CD14-positive monocyte (primary cell): ENCODE measurements at regions not wholly inside any gene's neighbourhood (a gene's known extent, or its start where the extent isn't known, plus 50 kb on each side); places are given as distances from the start of the nearest gene placed in this dataset.
A peak's percentile ranks its signal among the peaks of the same experiment; 100 is the strongest.

Source experiments
- DNase-seq, 3 donors: peaks; one replicate each; pipeline ENCODE4 v3.0.0-alpha.2; 2011 to 2022
- H2AFZ ChIP-seq: 2 replicates; pipeline ENCODE4 v1.6.0; 2012; ENCODE audit warnings: mild to moderate bottlenecking, low read depth, low read length, inconsistent platforms; ENCODE audit not compliant: insufficient read depth, poor library complexity, severe bottlenecking
- H3K27ac ChIP-seq, 2 donors: 1 replicate in 1 of 2; 2 replicates in 1 of 2; pipeline ENCODE4 v1.5.1; 2012 to 2013; ENCODE audit warnings: low read length in 2 of 2, control low read depth in 1 of 2, inconsistent platforms in 1 of 2, low read depth in 1 of 2, mild to moderate bottlenecking in 1 of 2
- H3K27me3 ChIP-seq, 2 donors: one replicate each; pipeline versions ENCODE4 v1.6.0 to v1.6.1; 2011 to 2013; ENCODE audit warnings: low read length in 2 of 2; ENCODE audit not compliant: control insufficient read depth in 2 of 2, insufficient read depth in 2 of 2
- H3K36me3 ChIP-seq, 2 donors: replicated peaks in 1 of 2; 1 replicate in 1 of 2; 2 replicates in 1 of 2; pipeline versions ENCODE4 v1.5.1 to v1.6.1; 2012 to 2013; ENCODE audit warnings: low read length in 2 of 2, control low read depth in 1 of 2, inconsistent platforms in 1 of 2, mild to moderate bottlenecking in 1 of 2; ENCODE audit not compliant: insufficient read depth in 2 of 2, control insufficient read depth in 1 of 2
- H3K4me1 ChIP-seq, 2 donors: 1 replicate in 1 of 2; 2 replicates in 1 of 2; pipeline versions ENCODE4 v1.5.1 to v1.6.1; 2012 to 2013; ENCODE audit warnings: low read length in 2 of 2, control low read depth in 1 of 2, inconsistent platforms in 1 of 2, mild to moderate bottlenecking in 1 of 2, moderate library complexity in 1 of 2; ENCODE audit not compliant: insufficient read depth in 2 of 2, control insufficient read depth in 1 of 2
- H3K4me2 ChIP-seq: replicated peaks from 2 replicates; pipeline ENCODE3; 2012; ENCODE audit warnings: low read length, moderate library complexity, mild to moderate bottlenecking; ENCODE audit not compliant: poor library complexity, severe bottlenecking; ENCODE audit errors: extremely low read depth
- H3K4me3 ChIP-seq, 3 experiments: fragments of 200-600 bp in 1 of 3; sonication (generic) in 1 of 3; replicated peaks in 1 of 3; 1 replicate in 2 of 3; 2 replicates in 1 of 3; pipeline ENCODE4 v1.5.1; 2011 to 2013; ENCODE audit warnings: low read length in 3 of 3, mild to moderate bottlenecking in 3 of 3, control low read depth in 2 of 3, low read depth in 2 of 3, inconsistent platforms in 1 of 3, moderate library complexity in 1 of 3
- H3K79me2 ChIP-seq: 2 replicates; pipeline ENCODE4 v1.6.0; 2012; ENCODE audit warnings: mild to moderate bottlenecking, control low read depth, inconsistent platforms, low read length, moderate library complexity; ENCODE audit not compliant: insufficient read depth
- H3K9ac ChIP-seq: 2 replicates; pipeline ENCODE4 v1.6.0; 2017; ENCODE audit warnings: low read length, mild to moderate bottlenecking; ENCODE audit not compliant: insufficient read depth, poor library complexity, severe bottlenecking
- H3K9me3 ChIP-seq, 2 donors: replicated peaks in 1 of 2; 1 replicate in 1 of 2; 2 replicates in 1 of 2; pipeline versions ENCODE4 v1.5.1 to v1.6.1; 2012 to 2013; ENCODE audit warnings: low read length in 2 of 2, control low read depth in 1 of 2; ENCODE audit not compliant: control insufficient read depth in 1 of 2, insufficient read depth in 1 of 2
- H4K20me1 ChIP-seq: 2 replicates; pipeline ENCODE4 v1.6.0; 2012; ENCODE audit warnings: mild to moderate bottlenecking, low read length, control low read depth, moderate library complexity; ENCODE audit not compliant: insufficient read depth
- H3K27ac Mint-ChIP-seq, 7 donors: one replicate each; pipeline ENCODE4 v1.8.0; 2020; ENCODE audit warnings: mild to moderate bottlenecking in 7 of 7, mixed read lengths in 7 of 7, moderate library complexity in 6 of 7, inconsistent platforms in 2 of 7
- H3K27me3 Mint-ChIP-seq, 3 donors: one replicate each; pipeline ENCODE4 v1.8.0; 2021 to 2022; ENCODE audit warnings: low read depth in 3 of 3, mild to moderate bottlenecking in 3 of 3, mixed read lengths in 3 of 3, moderate library complexity in 3 of 3, inconsistent platforms in 1 of 3
- H3K36me3 Mint-ChIP-seq, 2 donors: one replicate each; pipeline ENCODE4 v1.8.0; 2020; ENCODE audit warnings: mixed read lengths in 2 of 2, inconsistent platforms in 1 of 2, mild to moderate bottlenecking in 1 of 2
- H3K4me1 Mint-ChIP-seq: one replicate; pipeline ENCODE4 v1.8.0; 2020; ENCODE audit warnings: mild to moderate bottlenecking, mixed read lengths
- H3K4me3 Mint-ChIP-seq, 2 donors: one replicate each; pipeline ENCODE4 v1.8.0; 2020; ENCODE audit warnings: mild to moderate bottlenecking in 2 of 2, mixed read lengths in 2 of 2, moderate library complexity in 1 of 2
- H3K9me3 Mint-ChIP-seq, 7 donors: one replicate each; pipeline ENCODE4 v1.8.0; 2020 to 2022; ENCODE audit warnings: mixed read lengths in 7 of 7, mild to moderate bottlenecking in 6 of 7, moderate library complexity in 6 of 7, inconsistent platforms in 2 of 7
- WGBS: methylation state at CpG from one replicate; pipeline ENCODE4 v1.1.5; 2013; ENCODE audit warnings: missing lambda C conversion rate; ENCODE audit not compliant: insufficient coverage; 5-methylcytosine and 5-hydroxymethylcytosine counted together
- intact Hi-C, 2 donors: fragments of 100-400 bp; cut with micrococcal nuclease; formaldehyde crosslinking; loops; one replicate each; pipeline versions ENCODE4 v1.15.0 to v1.15.1; 2023
- TF ChIP-seq, protein P1 (sequence below): fragments of 200-600 bp; IDR thresholded peaks from one replicate; pipeline ENCODE4 v1.8.0; 2022; ENCODE audit warnings: antibody characterized with exemption, mild to moderate bottlenecking

DNA sequence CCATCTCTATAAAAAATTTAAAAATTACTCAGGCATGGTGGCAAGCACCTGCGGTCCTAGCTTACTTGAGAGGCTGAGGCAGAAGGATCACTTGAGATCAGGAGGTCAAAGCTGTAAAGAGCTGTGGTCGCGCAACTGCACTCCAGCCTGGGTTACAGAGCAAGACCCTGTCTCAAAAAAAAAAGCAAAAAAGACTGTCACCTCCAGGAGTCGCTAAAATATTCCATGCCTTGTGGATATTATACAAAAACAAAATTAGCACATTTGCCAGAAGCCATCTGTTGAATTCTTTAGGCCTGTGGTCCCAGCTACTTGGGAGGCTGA, 87.0 kb upstream of the SDK1 start:
- Mint-ChIP-seq H3K36me3 (no peaks in the 10 kb centered on the region), H3K9me3 (peaks cover 3 to 13% (median 9%) of the 10 kb centered on the region in 7 donors), H3K4me3 (no peak overlapping the region), H3K4me1 (peaks cover 12% of the 10 kb centered on the region), H3K27ac (peak overlapping the region in 1 of 7 donors; percentile 50), H3K27me3 (no peaks in the 10 kb centered on the region)
- no peak overlapping the region for H3K27ac ChIP-seq
- H3K9me3 ChIP-seq, result peaks cover 2 to 5% of the 10 kb centered on the region in 2 donors
- H3K4me1 ChIP-seq, result no peaks in the 10 kb centered on the region
- no peak overlapping the region for H2AFZ ChIP-seq
- intact Hi-C loops, result no loop called here
- 92% methylated on average over 2 of the region's 4 CpGs for WGBS
- no peaks in the 10 kb centered on the region for H3K27me3 ChIP-seq
- H3K79me2 ChIP-seq, result no peaks in the 10 kb centered on the region
- H3K4me3 ChIP-seq, result no peak overlapping the region
- no peak for DNase-seq
- no peaks in the 10 kb centered on the region for H4K20me1 ChIP-seq
- TF ChIP-seq, protein P1, sequence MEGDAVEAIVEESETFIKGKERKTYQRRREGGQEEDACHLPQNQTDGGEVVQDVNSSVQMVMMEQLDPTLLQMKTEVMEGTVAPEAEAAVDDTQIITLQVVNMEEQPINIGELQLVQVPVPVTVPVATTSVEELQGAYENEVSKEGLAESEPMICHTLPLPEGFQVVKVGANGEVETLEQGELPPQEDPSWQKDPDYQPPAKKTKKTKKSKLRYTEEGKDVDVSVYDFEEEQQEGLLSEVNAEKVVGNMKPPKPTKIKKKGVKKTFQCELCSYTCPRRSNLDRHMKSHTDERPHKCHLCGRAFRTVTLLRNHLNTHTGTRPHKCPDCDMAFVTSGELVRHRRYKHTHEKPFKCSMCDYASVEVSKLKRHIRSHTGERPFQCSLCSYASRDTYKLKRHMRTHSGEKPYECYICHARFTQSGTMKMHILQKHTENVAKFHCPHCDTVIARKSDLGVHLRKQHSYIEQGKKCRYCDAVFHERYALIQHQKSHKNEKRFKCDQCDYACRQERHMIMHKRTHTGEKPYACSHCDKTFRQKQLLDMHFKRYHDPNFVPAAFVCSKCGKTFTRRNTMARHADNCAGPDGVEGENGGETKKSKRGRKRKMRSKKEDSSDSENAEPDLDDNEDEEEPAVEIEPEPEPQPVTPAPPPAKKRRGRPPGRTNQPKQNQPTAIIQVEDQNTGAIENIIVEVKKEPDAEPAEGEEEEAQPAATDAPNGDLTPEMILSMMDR, result no peak
- no peak overlapping the region for H3K4me2 ChIP-seq
- no peaks in the 10 kb centered on the region for H3K36me3 ChIP-seq
- H3K9ac ChIP-seq, result no peak overlapping the region

DNA sequence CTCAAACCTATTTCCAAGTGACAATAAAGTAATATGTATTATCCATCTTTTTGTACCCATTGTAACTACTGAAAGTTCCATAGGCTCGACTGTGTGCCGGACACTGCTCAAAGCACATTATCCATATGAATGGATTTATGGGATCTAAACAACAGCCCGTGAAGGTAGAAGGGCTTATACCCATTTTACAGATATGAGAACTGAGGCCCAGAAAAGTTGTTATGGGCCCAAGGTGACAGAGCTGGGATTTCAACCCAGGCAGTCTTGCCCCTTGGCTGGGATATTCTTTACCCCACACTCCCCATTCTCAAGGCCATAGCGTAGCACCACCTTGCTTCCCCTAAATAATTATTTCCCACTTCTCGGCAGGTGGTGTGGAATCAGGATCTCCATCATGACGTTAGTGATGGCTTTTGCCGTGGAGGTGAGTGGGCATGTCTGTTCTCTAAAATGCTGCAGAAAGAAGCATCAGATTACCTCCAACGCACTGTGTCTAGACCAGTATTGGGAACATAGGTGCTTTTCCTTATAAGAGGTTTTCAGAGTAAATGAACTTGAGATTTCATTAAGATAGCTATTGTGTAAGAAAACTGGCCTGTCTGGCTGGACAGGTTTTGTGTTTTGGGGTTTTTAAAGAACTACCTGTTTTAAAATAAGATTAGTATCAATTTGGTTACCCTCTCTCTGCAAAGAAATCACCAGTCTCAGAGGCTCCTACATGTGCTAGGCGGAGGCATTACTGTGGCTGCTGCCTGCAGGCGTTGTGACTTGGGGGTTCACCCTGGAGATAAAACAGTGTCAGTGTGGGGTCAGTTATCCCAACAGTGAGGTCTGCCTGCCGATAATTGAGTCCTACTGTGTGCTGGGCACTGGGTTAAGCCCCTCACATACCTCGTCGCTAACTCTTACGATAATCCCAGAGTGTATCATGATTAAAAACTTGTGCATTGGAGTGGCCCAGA, 85.1 kb upstream of the SDK1 start:
- Histone ChIP-seq H3K27ac (no peak overlapping the region), H3K9me3 (no peaks in the 10 kb centered on the region), H3K79me2 (no peaks in the 10 kb centered on the region), H3K4me2 (no peak overlapping the region), H3K4me3 (no peak overlapping the region), H3K36me3 (no peaks in the 10 kb centered on the region), H3K9ac (no peak overlapping the region), H3K4me1 (no peaks in the 10 kb centered on the region), H2AFZ (no peak overlapping the region), H4K20me1 (no peaks in the 10 kb centered on the region), H3K27me3 (no peaks in the 10 kb centered on the region)
- DNase-seq, result no peak
- WGBS, result 100% methylated on average over 8 of the region's 14 CpGs
- Mint-ChIP-seq H3K4me3 (no peak overlapping the region), H3K27ac (peak overlapping the region in 1 of 7 donors; percentile 34), H3K27me3 (no peaks in the 10 kb centered on the region), H3K4me1 (peaks cover 12% of the 10 kb centered on the region), H3K9me3 (peaks cover 0 to under 1% (median 0%) of the 10 kb centered on the region in 7 donors), H3K36me3 (no peaks in the 10 kb centered on the region)
- TF ChIP-seq, protein P1, result no peak
- intact Hi-C loops, result no loop called here
